MV-4-11 (cell line): ENCODE measurements at regions not wholly inside any gene's neighbourhood (a gene's known extent, or its start where the extent isn't known, plus 50 kb on each side); places are given as distances from the start of the nearest gene placed in this dataset.

ENCODE experiments used
- DNase-seq: peaks from one replicate; lab custom pipeline; 2025; lab: John Stamatoyannopoulos, UW

- no peak for DNase-seq
These were observed 126.1 kb upstream of the STXBP5 start for GRCh38 chr6:147078106-147078505.

- no peak for DNase-seq
These were observed 125.6 kb upstream of the STXBP5 start for GRCh38 chr6:147078602-147079001.

- no peak for DNase-seq
These were observed 124.0 kb upstream of the STXBP5 start for GRCh38 chr6:147080225-147080624.

- DNase-seq = no peak
These were observed 123.1 kb upstream of the STXBP5 start for GRCh38 chr6:147081076-147081609.

GRCh38 chr6:147087641-147088040 is 116.6 kb upstream of the STXBP5 start:
- DNase-seq = no peak

GRCh38 chr6:147088861-147089260 is 115.4 kb upstream of the STXBP5 start:
- no peak for DNase-seq

GRCh38 chr6:147095316-147095715 is 108.9 kb upstream of the STXBP5 start:
- DNase-seq = no peak

- DNase-seq = no peak
These were observed 104.2 kb upstream of the STXBP5 start for GRCh38 chr6:147099974-147100373.

- no peak for DNase-seq
These were observed 101.2 kb upstream of the STXBP5 start for GRCh38 chr6:147103007-147103406.

GRCh38 chr6:147103694-147104093 is 100.5 kb upstream of the STXBP5 start:
- DNase-seq = no peak

GRCh38 chr6:147105786-147106185 is 98.4 kb upstream of the STXBP5 start:
- no peak for DNase-seq

- peak; percentile 51 for DNase-seq
These were observed 97.3 kb upstream of the STXBP5 start for GRCh38 chr6:147106759-147107401.

GRCh38 chr6:147108259-147108910 is 95.8 kb upstream of the STXBP5 start:
- DNase-seq = no peak

- DNase-seq = no peak
These were observed 94.5 kb upstream of the STXBP5 start for GRCh38 chr6:147109707-147110106.

GRCh38 chr6:147116056-147116455 is 88.2 kb upstream of the STXBP5 start:
- DNase-seq = no peak

- DNase-seq = peak; percentile 21
These were observed 87.2 kb upstream of the STXBP5 start for GRCh38 chr6:147117011-147117410.

- no peak for DNase-seq
These were observed 86.6 kb upstream of the STXBP5 start for GRCh38 chr6:147117580-147117979.

GRCh38 chr6:147119310-147119709 is 84.9 kb upstream of the STXBP5 start:
- DNase-seq = no peak

GRCh38 chr6:147122823-147123222 is 81.4 kb upstream of the STXBP5 start:
- no peak for DNase-seq

GRCh38 chr6:147126618-147127022 is 77.6 kb upstream of the STXBP5 start:
- DNase-seq = no peak

- DNase-seq = no peak
These were observed 76.6 kb upstream of the STXBP5 start for GRCh38 chr6:147127587-147127986.

- no peak for DNase-seq
These were observed 76.2 kb upstream of the STXBP5 start for GRCh38 chr6:147128056-147128455.

GRCh38 chr6:147131532-147132128 is 72.6 kb upstream of the STXBP5 start:
- DNase-seq = peak; percentile 23
